ENCODE measurements at regions not wholly inside any gene's neighbourhood (a gene's known extent, or its start where the extent isn't known, plus 50 kb on each side); places are given as distances from the start of the nearest gene placed in this dataset.
"Not testable (repeated sequence)": the region's sequence is repeated elsewhere in the genome, so short reads cannot be mapped to it uniquely, and the experiment has no call there.

DNA sequence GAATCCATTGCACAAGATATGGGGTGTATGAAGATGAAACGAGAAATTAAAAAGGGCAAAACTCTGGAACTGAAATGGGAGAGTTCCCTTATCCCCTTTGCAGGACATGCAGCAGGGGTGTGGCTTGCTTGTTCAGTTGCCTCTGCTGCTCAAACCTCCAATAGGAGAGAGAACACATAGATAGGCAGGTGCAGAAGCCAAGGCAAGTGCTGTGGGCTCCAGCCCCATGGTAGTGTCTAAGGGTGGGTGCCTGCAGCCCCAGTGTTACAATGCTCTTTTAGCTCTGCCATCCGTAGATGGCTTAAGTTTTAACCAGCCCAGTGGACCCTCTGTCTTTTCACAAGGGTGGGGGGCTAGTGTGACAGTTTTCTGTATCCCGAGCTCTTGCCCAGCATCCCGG, 69.7 kb downstream of the CMAS start:
- TF ChIP-seq POLR2AphosphoS5 (IDR thresholded peaks at IDR 0.05; ENCODE audit: low read depth, low read length): no peak
- DNase-seq (ENCODE audit: insufficient read length, low spot score): no peak
- FAIRE-seq: no peak

- TF ChIP-seq PAX5 (IDR thresholded peaks at IDR 0.05; ENCODE audit: insufficient read depth, low read length, severe bottlenecking) (no peak), POLR2A (IDR thresholded peaks at IDR 0.05; ENCODE audit: low read depth, low read length) (no peak), POU2F2 (IDR thresholded peaks at IDR 0.05; ENCODE audit: low read depth, low read length) (no peak), TAF1 (IDR thresholded peaks at IDR 0.05; ENCODE audit: low read depth, low read length) (no peak), SPI1 (IDR thresholded peaks at IDR 0.05; ENCODE audit: low read depth, low read length) (no peak), POLR2AphosphoS5 (IDR thresholded peaks at IDR 0.05; ENCODE audit: low read depth, low read length) (no peak)
- no peak for FAIRE-seq
- DNase-seq (ENCODE audit: insufficient read length, low spot score): no peak
These were observed 70.4 kb downstream of the CMAS start for GRCh38 chr12:22116376-22116775.

- FAIRE-seq (no peak), DNase-seq (ENCODE audit: insufficient read length, low spot score) (no peak)
- TF ChIP-seq TAF1 (IDR thresholded peaks at IDR 0.05; ENCODE audit: low read depth, low read length) (no peak), POLR2A (IDR thresholded peaks at IDR 0.05; ENCODE audit: low read depth, low read length) (no peak), PAX5 (IDR thresholded peaks at IDR 0.05; ENCODE audit: insufficient read depth, low read length, severe bottlenecking) (no peak), POLR2AphosphoS5 (IDR thresholded peaks at IDR 0.05; ENCODE audit: low read depth, low read length) (no peak), SPI1 (IDR thresholded peaks at IDR 0.05; ENCODE audit: low read depth, low read length) (no peak)
These were observed 71.7 kb downstream of the CMAS start for GRCh38 chr12:22117563-22118237.

DNA sequence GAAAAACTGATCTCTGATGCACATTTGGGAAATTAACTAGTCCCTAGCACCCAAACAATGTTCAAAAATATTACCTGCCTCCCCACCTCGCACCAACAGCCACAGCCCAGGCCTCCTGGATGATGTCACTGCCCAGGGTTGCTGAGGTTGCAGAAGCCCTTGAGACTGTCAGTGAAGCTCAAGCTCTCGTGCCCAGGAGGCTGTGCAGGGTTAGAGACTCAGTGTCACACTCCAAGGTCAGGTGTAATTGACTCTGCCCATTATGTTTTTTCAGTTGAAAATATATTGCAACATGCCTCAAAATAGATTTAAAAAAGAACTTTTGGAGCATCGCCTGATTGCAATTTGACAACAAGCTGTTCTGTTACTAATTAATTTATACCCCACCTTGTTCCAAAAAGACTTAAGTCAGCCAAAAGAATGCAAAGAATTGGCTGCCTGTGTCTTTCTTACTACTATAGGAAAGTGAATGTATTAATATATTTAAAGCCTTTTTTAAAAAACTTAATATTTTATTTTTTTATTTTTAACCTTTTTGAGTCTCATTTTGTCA, 72.3 kb downstream of the CMAS start:
- no peak for DNase-seq (ENCODE audit: insufficient read length, low spot score)
- TF ChIP-seq POLR2AphosphoS5 (IDR thresholded peaks at IDR 0.05; ENCODE audit: low read depth, low read length) (no peak), TAF1 (IDR thresholded peaks at IDR 0.05; ENCODE audit: low read depth, low read length) (no peak), SPI1 (IDR thresholded peaks at IDR 0.05; ENCODE audit: low read depth, low read length) (no peak), POLR2A (IDR thresholded peaks at IDR 0.05; ENCODE audit: low read depth, low read length) (no peak), POU2F2 (IDR thresholded peaks at IDR 0.05; ENCODE audit: low read depth, low read length) (no peak), PAX5 (IDR thresholded peaks at IDR 0.05; ENCODE audit: insufficient read depth, low read length, severe bottlenecking) (no peak)
- FAIRE-seq: no peak

DNA sequence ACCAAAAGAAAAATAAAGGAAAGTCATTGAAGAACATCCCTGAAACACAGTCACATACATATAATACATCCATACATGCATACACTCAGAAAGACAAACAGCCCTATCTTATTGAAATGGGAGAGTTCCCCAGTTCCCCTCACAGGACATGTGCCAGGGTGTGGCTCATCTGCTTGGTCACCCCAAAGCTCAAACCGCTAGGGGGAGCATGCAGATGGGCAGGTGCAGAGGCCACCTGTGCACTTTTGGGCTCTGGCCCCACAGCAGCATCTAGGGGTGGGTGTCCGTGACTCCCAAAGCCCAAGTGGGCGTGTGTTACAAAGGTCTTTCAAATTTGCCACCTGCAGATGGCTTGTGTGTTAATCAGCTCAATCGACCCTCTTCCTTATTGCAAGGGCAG, 75.2 kb downstream of the CMAS start:
- FAIRE-seq: no peak
- TF ChIP-seq SPI1 (IDR thresholded peaks at IDR 0.05; ENCODE audit: low read depth, low read length) (0 out of 2 replicates have a peak, but pooled peaks have one; percentile 16), POLR2AphosphoS5 (IDR thresholded peaks at IDR 0.05; ENCODE audit: low read depth, low read length) (no peak)
- DNase-seq (ENCODE audit: insufficient read length, low spot score): no peak

GRCh38 chr12:22122359-22122758, 76.3 kb downstream of the CMAS start:
- DNase-seq (ENCODE audit: insufficient read length, low spot score) (no peak), FAIRE-seq (no peak)
- TF ChIP-seq POLR2A (IDR thresholded peaks at IDR 0.05; ENCODE audit: low read depth, low read length) (no peak), TAF1 (IDR thresholded peaks at IDR 0.05; ENCODE audit: low read depth, low read length) (no peak), POLR2AphosphoS5 (IDR thresholded peaks at IDR 0.05; ENCODE audit: low read depth, low read length) (no peak), PAX5 (IDR thresholded peaks at IDR 0.05; ENCODE audit: insufficient read depth, low read length, severe bottlenecking) (no peak), SPI1 (IDR thresholded peaks at IDR 0.05; ENCODE audit: low read depth, low read length) (no peak), POU2F2 (IDR thresholded peaks at IDR 0.05; ENCODE audit: low read depth, low read length) (no peak)

DNA sequence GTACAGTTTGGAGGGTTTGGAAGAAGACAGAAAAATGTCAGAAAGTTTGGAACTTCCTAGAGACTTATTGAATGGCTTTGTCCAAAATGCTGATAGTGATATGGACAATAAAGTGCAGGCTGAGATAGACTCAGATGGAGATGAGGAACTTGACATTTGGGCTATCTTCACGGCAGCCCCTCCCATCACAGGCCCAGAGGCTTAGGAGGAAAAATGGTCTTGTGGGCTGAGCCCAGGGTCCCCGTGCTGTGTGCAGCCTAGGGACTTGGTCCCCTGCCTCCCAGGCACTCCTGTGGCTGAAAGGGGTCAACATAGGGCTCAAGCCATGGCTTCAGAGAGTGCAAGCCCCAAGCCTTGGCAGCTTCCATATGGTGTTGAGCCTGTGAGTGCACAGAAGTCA, 79.0 kb downstream of the CMAS start:
- FAIRE-seq (no peak), DNase-seq (ENCODE audit: insufficient read length, low spot score) (no peak)
- TF ChIP-seq POU2F2 (IDR thresholded peaks at IDR 0.05; ENCODE audit: low read depth, low read length): no peak
- no peak for TF ChIP-seq POLR2A (IDR thresholded peaks at IDR 0.05; ENCODE audit: low read depth, low read length)
- no peak for TF ChIP-seq TAF1 (IDR thresholded peaks at IDR 0.05; ENCODE audit: low read depth, low read length)
- TF ChIP-seq SPI1 (IDR thresholded peaks at IDR 0.05; ENCODE audit: low read depth, low read length): no peak

GRCh38 chr12:22126101-22126500, 80.1 kb downstream of the CMAS start:
- FAIRE-seq: peak; percentile 5
- DNase-seq (ENCODE audit: insufficient read length, low spot score): not testable (repeated sequence)

GRCh38 chr12:22126758-22127157, 80.7 kb downstream of the CMAS start:
- no peak for TF ChIP-seq PAX5 (IDR thresholded peaks at IDR 0.05; ENCODE audit: insufficient read depth, low read length, severe bottlenecking)
- no peak for TF ChIP-seq TAF1 (IDR thresholded peaks at IDR 0.05; ENCODE audit: low read depth, low read length)
- TF ChIP-seq POLR2AphosphoS5 (IDR thresholded peaks at IDR 0.05; ENCODE audit: low read depth, low read length): no peak
- FAIRE-seq: no peak
- no peak for DNase-seq (ENCODE audit: insufficient read length, low spot score)

GRCh38 chr12:22130671-22131070, 84.7 kb downstream of the CMAS start:
- DNase-seq (ENCODE audit: insufficient read length, low spot score) (no peak), FAIRE-seq (no peak)
- TF ChIP-seq TAF1 (IDR thresholded peaks at IDR 0.05; ENCODE audit: low read depth, low read length) (no peak), PAX5 (IDR thresholded peaks at IDR 0.05; ENCODE audit: insufficient read depth, low read length, severe bottlenecking) (no peak)

- DNase-seq (ENCODE audit: insufficient read length, low spot score); FAIRE-seq: not testable (repeated sequence)
These were observed 90.6 kb downstream of the CMAS start for GRCh38 chr12:22136604-22137117.
